ENCODE measurements at regions not wholly inside any gene's neighbourhood (a gene's known extent, or its start where the extent isn't known, plus 50 kb on each side); places are given as distances from the start of the nearest gene placed in this dataset.

GRCh38 chr2:52345676-52346075 lies 1313.7 kb upstream of the NRXN1 start:
- TF ChIP-seq CHD2 (IDR thresholded peaks at IDR 0.05; ENCODE audit: low read length, partially characterized antibody) (no peak), POLR2A (IDR thresholded peaks at IDR 0.05; ENCODE audit: low read length) (no peak), RAD21 (conservative IDR thresholded peaks at IDR 0.05 in 1 of 2, IDR thresholded peaks at IDR 0.05 in 1 of 2) (no peak), CTCF (IDR thresholded peaks at IDR 0.05) (no peak), RFX5 (IDR thresholded peaks at IDR 0.05) (no peak), EP300 (IDR thresholded peaks at IDR 0.05) (no peak), MYC (IDR thresholded peaks at IDR 0.05; ENCODE audit: borderline replicate concordance, low read length) (no peak), CEBPB (IDR thresholded peaks at IDR 0.05) (no peak), RCOR1 (IDR thresholded peaks at IDR 0.05; ENCODE audit: low read depth, low read length) (no peak)
- TF ChIP-seq, protein P1, sequence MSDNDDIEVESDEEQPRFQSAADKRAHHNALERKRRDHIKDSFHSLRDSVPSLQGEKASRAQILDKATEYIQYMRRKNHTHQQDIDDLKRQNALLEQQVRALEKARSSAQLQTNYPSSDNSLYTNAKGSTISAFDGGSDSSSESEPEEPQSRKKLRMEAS (IDR thresholded peaks at IDR 0.05) = no peak
- TF ChIP-seq, protein P2, sequence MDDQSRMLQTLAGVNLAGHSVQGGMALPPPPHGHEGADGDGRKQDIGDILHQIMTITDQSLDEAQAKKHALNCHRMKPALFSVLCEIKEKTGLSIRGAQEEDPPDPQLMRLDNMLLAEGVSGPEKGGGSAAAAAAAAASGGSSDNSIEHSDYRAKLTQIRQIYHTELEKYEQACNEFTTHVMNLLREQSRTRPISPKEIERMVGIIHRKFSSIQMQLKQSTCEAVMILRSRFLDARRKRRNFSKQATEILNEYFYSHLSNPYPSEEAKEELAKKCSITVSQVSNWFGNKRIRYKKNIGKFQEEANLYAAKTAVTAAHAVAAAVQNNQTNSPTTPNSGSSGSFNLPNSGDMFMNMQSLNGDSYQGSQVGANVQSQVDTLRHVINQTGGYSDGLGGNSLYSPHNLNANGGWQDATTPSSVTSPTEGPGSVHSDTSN (IDR thresholded peaks at IDR 0.05) = no peak

Data from A549 (cell line).